Coronary artery (tissue), 2 donors: ENCODE measurements at regions not wholly inside any gene's neighbourhood (a gene's known extent, or its start where the extent isn't known, plus 50 kb on each side); places are given as distances from the start of the nearest gene placed in this dataset.

Experiments
- DNase-seq: peaks from one replicate; pipeline ENCODE4 v3.0.0-alpha.2; 2017; ENCODE audit warnings: low spot score
- H3K27ac ChIP-seq, 2 donors: fragments of 200-600 bp; sonication (generic); one replicate each; pipeline ENCODE4 v1.5.1; 2016 to 2019
- H3K4me3 ChIP-seq: fragments of 200-600 bp; sonication (generic); 2 replicates; pipeline ENCODE4 v1.5.1; 2016; ENCODE audit warnings: mild to moderate bottlenecking, moderate library complexity
- CTCF ChIP-seq: fragments of 200-600 bp; sonication (generic); IDR thresholded peaks from one replicate; pipeline ENCODE4 v1.5.1; 2019; ENCODE audit warnings: antibody characterized with exemption

- no peak for DNase-seq
- no peak overlapping the region for H3K27ac ChIP-seq
- H3K4me3 ChIP-seq, result no peak overlapping the region
- no peak for TF ChIP-seq CTCF
These were observed 56.4 kb upstream of the C15orf39 start for GRCh38 chr15:75145027-75145841.

- Histone ChIP-seq H3K27ac (no peak overlapping the region), H3K4me3 (no peak overlapping the region)
- TF ChIP-seq CTCF, result no peak
- DNase-seq, result no peak
These were observed 53.4 kb upstream of the C15orf39 start for GRCh38 chr15:75148280-75148679.

- no peak for TF ChIP-seq CTCF
- no peak for DNase-seq
- Histone ChIP-seq H3K27ac (peak overlapping the region in 1 of 2 donors; percentile 7), H3K4me3 (no peak overlapping the region)
These were observed 51.6 kb upstream of the C15orf39 start for GRCh38 chr15:75149867-75150709.

- Histone ChIP-seq H3K4me3 (no peak overlapping the region), H3K27ac (peak overlapping the region in 1 of 2 donors; percentile 38)
- DNase-seq, result no peak
- TF ChIP-seq CTCF, result no peak
These were observed 50.2 kb upstream of the C15orf39 start for GRCh38 chr15:75151214-75152128.
